ENCODE measurements at regions not wholly inside any gene's neighbourhood (a gene's known extent, or its start where the extent isn't known, plus 50 kb on each side); places are given as distances from the start of the nearest gene placed in this dataset.

GRCh38 chr2:226524381-226524843, 275.2 kb downstream of the IRS1 start:
- TF ChIP-seq CTCF (IDR thresholded peaks at IDR 0.05) = no peak
- no peak for TF ChIP-seq MYC (IDR thresholded peaks at IDR 0.05; ENCODE audit: borderline replicate concordance, low read length)
- no peak for TF ChIP-seq POLR2AphosphoS2 (conservative IDR thresholded peaks at IDR 0.05; ENCODE audit: low read length)
- no peak for TF ChIP-seq POLR2A (IDR thresholded peaks at IDR 0.05; ENCODE audit: low read length)
- TF ChIP-seq NFE2L2 (conservative IDR thresholded peaks at IDR 0.05; ENCODE audit: low read length) = no peak

All from A549 (cell line).